ENCODE measurements at regions not wholly inside any gene's neighbourhood (a gene's known extent, or its start where the extent isn't known, plus 50 kb on each side); places are given as distances from the start of the nearest gene placed in this dataset.
"Not testable (repeated sequence)": the region's sequence is repeated elsewhere in the genome, so short reads cannot be mapped to it uniquely, and the experiment has no call there.

GRCh38 chr21:33121715-33122475 lies 52.0 kb downstream of the OLIG1 start:
- no peak for DNase-seq

- no peak for DNase-seq
Measured at GRCh38 chr21:33122507-33122906, 52.6 kb downstream of the OLIG1 start.

- DNase-seq = no peak
Measured at GRCh38 chr21:33123374-33124123, 53.6 kb downstream of the OLIG1 start.

GRCh38 chr21:33124889-33125288 lies 54.9 kb downstream of the OLIG1 start:
- no peak for DNase-seq

- no peak for DNase-seq
Measured at GRCh38 chr21:33125680-33126375, 55.9 kb downstream of the OLIG1 start.

GRCh38 chr21:33126569-33126968 lies 56.6 kb downstream of the OLIG1 start:
- DNase-seq = no peak

- peak; percentile 2 to 46 (median 22) for DNase-seq
Measured at GRCh38 chr21:33127154-33127867, 57.4 kb downstream of the OLIG1 start.

- DNase-seq = no peak
Measured at GRCh38 chr21:33127868-33128242, 57.9 kb downstream of the OLIG1 start.

GRCh38 chr21:33128538-33128937 lies 58.6 kb downstream of the OLIG1 start:
- DNase-seq = no peak

- no peak for DNase-seq
Measured at GRCh38 chr21:33132054-33132453, 62.1 kb downstream of the OLIG1 start.

GRCh38 chr21:33133892-33134291 lies 64.0 kb downstream of the OLIG1 start:
- DNase-seq = no peak

GRCh38 chr21:33135925-33136324 lies 66.0 kb downstream of the OLIG1 start:
- no peak for DNase-seq

- no peak for DNase-seq
Measured at GRCh38 chr21:33136847-33137502, 67.0 kb downstream of the OLIG1 start.

- DNase-seq = no peak
Measured at GRCh38 chr21:33139084-33139483, 69.1 kb downstream of the OLIG1 start.

GRCh38 chr21:33140288-33140687 lies 70.3 kb downstream of the OLIG1 start:
- no peak for DNase-seq

GRCh38 chr21:33146467-33146866 lies 76.5 kb downstream of the OLIG1 start:
- DNase-seq = no peak

- no peak for DNase-seq
Measured at GRCh38 chr21:33149181-33149580, 79.2 kb downstream of the OLIG1 start.

GRCh38 chr21:33150968-33151367 lies 78.8 kb upstream of the IFNAR2 start:
- not testable (repeated sequence) for DNase-seq

- DNase-seq = no peak
Measured at GRCh38 chr21:33151941-33152731, 77.6 kb upstream of the IFNAR2 start.

GRCh38 chr21:33152732-33153130 lies 77.0 kb upstream of the IFNAR2 start:
- DNase-seq = no peak

GRCh38 chr21:33155005-33155404 lies 74.7 kb upstream of the IFNAR2 start:
- no peak for DNase-seq

GRCh38 chr21:33155422-33155821 lies 74.3 kb upstream of the IFNAR2 start:
- DNase-seq = no peak
